22Rv1 (cell line): ENCODE measurements at regions not wholly inside any gene's neighbourhood (a gene's known extent, or its start where the extent isn't known, plus 50 kb on each side); places are given as distances from the start of the nearest gene placed in this dataset.

Experiments used
- H3K27ac ChIP-seq: fragments of 450-650 bp; 2 replicates; pipeline ENCODE4 v1.5.1; 2017
- CTCF ChIP-seq: fragments of 450-650 bp; IDR thresholded peaks from 2 replicates; pipeline ENCODE4 v1.5.1; 2017; ENCODE audit warnings: mild to moderate bottlenecking
- ZFX ChIP-seq: fragments of 450-650 bp; IDR thresholded peaks from 2 replicates; pipeline ENCODE4 v1.6.1; 2017; ENCODE audit warnings: antibody characterized with exemption, borderline replicate concordance

- no peak for TF ChIP-seq CTCF
- no peak for TF ChIP-seq ZFX
- H3K27ac ChIP-seq: no peak overlapping the region
Measured at GRCh38 chr13:76651286-76651685, 234.9 kb downstream of the KCTD12 start.

GRCh38 chr13:76647550-76647949, 238.7 kb downstream of the KCTD12 start:
- TF ChIP-seq CTCF (no peak), ZFX (no peak)
- no peak overlapping the region for H3K27ac ChIP-seq

- TF ChIP-seq ZFX: no peak
- no peak for TF ChIP-seq CTCF
- no peak overlapping the region for H3K27ac ChIP-seq
Measured at GRCh38 chr13:76646946-76647345, 239.3 kb downstream of the KCTD12 start.

- no peak overlapping the region for H3K27ac ChIP-seq
- TF ChIP-seq CTCF (no peak), ZFX (no peak)
Measured at GRCh38 chr13:76645632-76646031, 240.6 kb downstream of the KCTD12 start.

- no peak overlapping the region for H3K27ac ChIP-seq
- TF ChIP-seq ZFX: no peak
- no peak for TF ChIP-seq CTCF
Measured at GRCh38 chr13:76644906-76645305, 241.3 kb downstream of the KCTD12 start.

GRCh38 chr13:76643596-76643995, 242.6 kb downstream of the KCTD12 start:
- no peak for TF ChIP-seq CTCF
- TF ChIP-seq ZFX: no peak
- H3K27ac ChIP-seq: no peak overlapping the region

- no peak overlapping the region for H3K27ac ChIP-seq
- TF ChIP-seq CTCF (no peak), ZFX (no peak)
Measured at GRCh38 chr13:76641056-76641455, 245.1 kb downstream of the KCTD12 start.
